Lower lobe of right lung (tissue), 2 donors: ENCODE measurements at regions not wholly inside any gene's neighbourhood (a gene's known extent, or its start where the extent isn't known, plus 50 kb on each side); places are given as distances from the start of the nearest gene placed in this dataset.

Experiments used
- ATAC-seq, 2 donors: fragments of 200-7000 bp; cut with Tn5 transposase; one replicate each; pipeline ENCODE4 v1.9.1; 2020 to 2022; ENCODE audit warnings: mild to moderate bottlenecking in 2 of 2, moderate library complexity in 2 of 2
- DNase-seq: peaks from one replicate; pipeline ENCODE4 v3.0.0-alpha.2; 2020
- H3K27ac ChIP-seq: fragments of 200-600 bp; one replicate; pipeline ENCODE4 v1.8.0; 2022
- H3K27me3 ChIP-seq: fragments of 200-600 bp; one replicate; pipeline ENCODE4 v1.8.0; 2022; ENCODE audit warnings: low read depth
- H3K36me3 ChIP-seq: fragments of 200-600 bp; one replicate; pipeline ENCODE4 v1.8.0; 2022; ENCODE audit warnings: mild to moderate bottlenecking
- H3K4me1 ChIP-seq: fragments of 200-600 bp; one replicate; pipeline ENCODE4 v1.8.0; 2022
- H3K4me3 ChIP-seq: fragments of 200-600 bp; one replicate; pipeline ENCODE4 v1.8.0; 2022; ENCODE audit warnings: mild to moderate bottlenecking
- H3K9me3 ChIP-seq: fragments of 200-600 bp; one replicate; pipeline ENCODE4 v1.8.0; 2022
- CTCF ChIP-seq: fragments of 200-600 bp; IDR thresholded peaks from one replicate; pipeline ENCODE4 v1.8.0; 2022; ENCODE audit warnings: antibody characterized with exemption, mild to moderate bottlenecking
- intact Hi-C: fragments of 100-400 bp; cut with DNase I; formaldehyde crosslinking; loops from one replicate; pipeline ENCODE4 v1.11.0; 2022
- donor health status: DM: no; HTN: yes; CAD: no; lungs with severe emphysema.

DNA sequence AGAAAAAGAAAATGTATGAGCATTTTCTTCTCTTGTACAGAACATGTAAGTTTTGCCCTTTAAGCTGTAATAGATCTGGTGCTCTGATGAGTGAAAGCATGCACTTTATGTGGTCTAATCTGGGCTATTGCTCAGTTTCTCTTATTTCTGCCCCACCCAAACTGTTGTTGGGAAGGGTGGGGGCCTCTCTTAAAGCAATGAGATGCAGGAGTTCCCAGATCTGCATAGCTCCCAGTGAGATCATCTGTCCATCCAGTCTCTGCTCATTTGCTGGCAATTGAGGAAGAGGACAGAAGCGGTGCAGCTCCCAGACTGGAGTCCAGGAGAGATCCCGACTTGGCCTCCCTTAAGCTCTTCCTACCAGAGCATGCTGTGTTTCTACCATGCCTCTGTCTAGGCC lies 114.9 kb upstream of the SORCS3 start:
- H3K27me3 ChIP-seq, result no peaks in the 10 kb centered on the region
- no peaks in the 10 kb centered on the region for H3K36me3 ChIP-seq
- TF ChIP-seq CTCF, result no peak
- H3K4me1 ChIP-seq, result no peaks in the 10 kb centered on the region
- H3K27ac ChIP-seq, result no peak overlapping the region
- DNase-seq (no peak), ATAC-seq (no peak)
- no peak overlapping the region for H3K4me3 ChIP-seq
- intact Hi-C loops, result no loop called here
- H3K9me3 ChIP-seq, result no peaks in the 10 kb centered on the region

GRCh38 chr10:104527013-104527412 lies 114.1 kb upstream of the SORCS3 start:
- intact Hi-C loops, result no loop called here
- no peaks in the 10 kb centered on the region for H3K36me3 ChIP-seq
- no peak overlapping the region for H3K4me3 ChIP-seq
- no peaks in the 10 kb centered on the region for H3K9me3 ChIP-seq
- no peaks in the 10 kb centered on the region for H3K27me3 ChIP-seq
- no peak overlapping the region for H3K27ac ChIP-seq
- ATAC-seq (no peak), DNase-seq (no peak)
- TF ChIP-seq CTCF, result no peak
- no peaks in the 10 kb centered on the region for H3K4me1 ChIP-seq

DNA sequence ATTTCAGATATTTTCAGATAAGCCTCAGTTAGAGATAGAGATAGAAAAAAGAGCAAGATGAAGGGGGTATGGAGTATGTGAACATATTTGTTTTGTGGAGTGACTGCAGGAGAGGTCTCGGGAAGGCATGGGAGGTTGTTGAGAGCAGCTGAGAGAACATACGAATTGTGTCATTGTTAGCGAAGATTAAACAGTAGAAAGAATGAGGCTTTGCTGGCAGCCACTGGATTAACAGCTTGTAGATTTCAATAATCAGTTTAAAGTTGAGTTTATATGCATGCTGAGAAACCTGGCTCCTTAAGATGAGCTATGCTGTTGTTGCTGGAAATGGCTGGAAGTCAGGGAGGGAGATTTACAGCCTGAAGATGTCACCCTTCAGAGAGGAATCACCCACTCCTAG lies 100.9 kb upstream of the SORCS3 start:
- H3K4me1 ChIP-seq, result no peaks in the 10 kb centered on the region
- no peaks in the 10 kb centered on the region for H3K9me3 ChIP-seq
- no peak for DNase-seq
- peak in 1 of 2 donors; percentile 16 for ATAC-seq
- intact Hi-C loops, result no loop called here
- TF ChIP-seq CTCF, result no peak
- H3K27me3 ChIP-seq, result no peaks in the 10 kb centered on the region
- no peak overlapping the region for H3K4me3 ChIP-seq
- no peaks in the 10 kb centered on the region for H3K36me3 ChIP-seq
- no peak overlapping the region for H3K27ac ChIP-seq

DNA sequence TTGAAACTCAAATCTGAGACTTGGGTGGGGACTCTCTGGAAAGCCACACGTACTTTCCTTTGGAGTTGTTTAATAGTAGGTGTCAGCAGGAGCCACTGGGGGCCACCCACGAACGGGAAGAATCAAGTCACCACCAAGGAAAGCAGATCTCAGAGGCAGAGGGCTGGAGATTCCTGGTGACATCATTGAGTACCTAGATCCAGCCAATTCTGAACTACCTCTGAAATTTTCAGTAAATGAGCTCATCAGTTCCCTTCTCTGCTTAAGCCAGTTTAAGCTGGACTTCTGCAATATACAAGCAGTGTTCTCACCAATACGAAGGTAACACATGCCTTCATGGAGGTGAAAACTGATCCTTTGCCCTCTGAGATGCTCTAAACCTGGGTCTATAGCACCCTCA lies 99.3 kb upstream of the SORCS3 start:
- Histone ChIP-seq H3K9me3 (no peaks in the 10 kb centered on the region), H3K4me1 (no peaks in the 10 kb centered on the region), H3K27me3 (no peaks in the 10 kb centered on the region), H3K36me3 (no peaks in the 10 kb centered on the region), H3K27ac (no peak overlapping the region), H3K4me3 (no peak overlapping the region)
- TF ChIP-seq CTCF, result no peak
- ATAC-seq, result no peak
- intact Hi-C loops, result no loop called here
- no peak for DNase-seq

- Histone ChIP-seq H3K4me1 (no peaks in the 10 kb centered on the region), H3K27me3 (no peaks in the 10 kb centered on the region), H3K9me3 (no peaks in the 10 kb centered on the region), H3K36me3 (no peaks in the 10 kb centered on the region), H3K27ac (no peak overlapping the region), H3K4me3 (no peak overlapping the region)
- intact Hi-C loops, result no loop called here
- no peak for TF ChIP-seq CTCF
- ATAC-seq, result no peak
- no peak for DNase-seq
Observed at GRCh38 chr10:104546336-104546735, 94.8 kb upstream of the SORCS3 start.

GRCh38 chr10:104546756-104547155 lies 94.3 kb upstream of the SORCS3 start:
- no peaks in the 10 kb centered on the region for H3K9me3 ChIP-seq
- no peaks in the 10 kb centered on the region for H3K36me3 ChIP-seq
- H3K4me1 ChIP-seq, result no peaks in the 10 kb centered on the region
- H3K27ac ChIP-seq, result no peak overlapping the region
- no peak for ATAC-seq
- H3K4me3 ChIP-seq, result no peak overlapping the region
- no peak for TF ChIP-seq CTCF
- no peaks in the 10 kb centered on the region for H3K27me3 ChIP-seq
- no peak for DNase-seq
- intact Hi-C loops, result no loop called here
